A549 (cell line): ENCODE measurements at regions not wholly inside any gene's neighbourhood (a gene's known extent, or its start where the extent isn't known, plus 50 kb on each side); places are given as distances from the start of the nearest gene placed in this dataset.
A peak's percentile ranks its signal among the peaks of the same experiment; 100 is the strongest.

Experiments
- ATAC-seq, 2 experiments: fragments of 200-7000 bp in 1 of 2; fragments of >200 bp in 1 of 2; cut with Nextera tagmentation in 1 of 2; cut with Tn5 transposase in 1 of 2; 3 replicates each; pipeline versions ENCODE4 v1.8.0 to v1.9.1; 2018 to 2020; ENCODE audit warnings: mild to moderate bottlenecking in 1 of 2, moderate library complexity in 1 of 2
- CTCF ChIA-PET: fragments of 300-600 bp; sonication (Branson Sonifier 250); formaldehyde crosslinking; extraction: SDS; loops from one replicate; lab custom pipeline; 2021; ENCODE audit warnings: antibody characterized with exemption, inconsistent platforms; lab: Yijun Ruan, JAX
- POLR2A ChIA-PET: fragments of 350-600 bp; formaldehyde crosslinking; extraction: SDS; loops from one replicate; lab custom pipeline; 2021; ENCODE audit warnings: antibody characterized with exemption, inconsistent platforms; lab: Yijun Ruan, JAX
- DNase-seq, 2 experiments: peaks; one replicate each; pipeline versions ENCODE4 v3.0.0 to v3.0.0-alpha.2; 2011 to 2016; ENCODE audit warnings: low read depth in 1 of 2, low spot score in 1 of 2
- FAIRE-seq: peaks from 2 replicates; lab custom pipeline; 2011; peaks lifted over from hg19 to GRCh38; lab: Jason Lieb, UNC
- H3K27ac ChIP-seq, 2 experiments: fragments of >200 bp; sonication (Bioruptor Twin); formaldehyde crosslinking; 3 replicates each; pipeline ENCODE4 v1.5.1; 2016 to 2017
- H3K4me1 ChIP-seq: fragments of >200 bp; sonication (Bioruptor Twin); formaldehyde crosslinking; 3 replicates; pipeline ENCODE4 v1.6.1; 2016
- H3K4me2 ChIP-seq: fragments of >200 bp; sonication (Bioruptor Twin); formaldehyde crosslinking; 3 replicates; pipeline ENCODE4 v1.6.1; 2016
- H3K4me3 ChIP-seq: fragments of >200 bp; sonication (Bioruptor Twin); formaldehyde crosslinking; 3 replicates; pipeline ENCODE4 v1.5.1; 2016
- H3K9me3 ChIP-seq: fragments of >200 bp; sonication (Bioruptor Twin); formaldehyde crosslinking; 3 replicates; pipeline ENCODE4 v1.6.1; 2016
- BCL3 ChIP-seq: fragments of >200 bp; sonication (Bioruptor Twin); formaldehyde crosslinking; IDR thresholded peaks from 3 replicates; pipeline ENCODE4 v1.6.1; 2016
- CBX2 ChIP-seq: fragments of 200-600 bp; sonication (generic); IDR thresholded peaks from 2 replicates; pipeline ENCODE4 v1.6.1; 2016; ENCODE audit warnings: low read depth, mild to moderate bottlenecking, borderline replicate concordance
- CBX8 ChIP-seq: fragments of 200-600 bp; sonication (generic); IDR thresholded peaks from 2 replicates; pipeline ENCODE4 v1.6.1; 2016
- CEBPB ChIP-seq, 2 experiments: fragments of >200 bp in 1 of 2; sonication (Bioruptor Twin) in 1 of 2; formaldehyde crosslinking in 1 of 2; IDR thresholded peaks; 2 replicates each; pipeline ENCODE4 v1.6.1; 2012 to 2016
- CHD2 ChIP-seq: fragments of 150-350 bp; IDR thresholded peaks from 2 replicates; pipeline ENCODE4 v1.6.1; 2014; ENCODE audit warnings: low read length; ENCODE audit not compliant: partially characterized antibody
- EHF ChIP-seq: fragments of 250-450 bp; sonication (Bioruptor Pico); IDR thresholded peaks from 2 replicates; pipeline ENCODE4 v1.5.0; 2020; ENCODE audit warnings: mild to moderate bottlenecking
- FOSL2 ChIP-seq, 2 experiments: fragments of 450-650 bp in 1 of 2; fragments of >200 bp in 1 of 2; sonication (Bioruptor Twin) in 1 of 2; formaldehyde crosslinking; IDR thresholded peaks; 2 replicates each; pipeline versions ENCODE4 v1.5.0 to v1.6.1; 2016 to 2020; ENCODE audit warnings: mild to moderate bottlenecking in 1 of 2, moderate library complexity in 1 of 2
- GATA3 ChIP-seq: IDR thresholded peaks from 2 replicates; pipeline ENCODE4 v1.6.1; 2012; ENCODE audit warnings: borderline replicate concordance
- HOXA7 ChIP-seq: fragments of 250-450 bp; sonication (Bioruptor Pico); IDR thresholded peaks from 2 replicates; pipeline ENCODE4 v1.5.0; 2020; ENCODE audit warnings: mild to moderate bottlenecking, moderate library complexity
- JUN ChIP-seq, 2 experiments: fragments of >200 bp; sonication (Bioruptor Twin); formaldehyde crosslinking; IDR thresholded peaks; 2 replicates in 1 of 2; 3 replicates in 1 of 2; pipeline ENCODE4 v1.6.1; 2016 to 2017
- KDM1A ChIP-seq: fragments of 200-600 bp; sonication (generic); IDR thresholded peaks from 2 replicates; pipeline ENCODE4 v1.6.1; 2016; ENCODE audit warnings: low read depth, mild to moderate bottlenecking
- KDM5A ChIP-seq: fragments of 200-600 bp; sonication (generic); IDR thresholded peaks from 2 replicates; pipeline ENCODE4 v1.6.1; 2016; ENCODE audit warnings: antibody characterized with exemption, mild to moderate bottlenecking
- MAFK ChIP-seq: fragments of 450-650 bp; IDR thresholded peaks from 2 replicates; pipeline ENCODE4 v1.6.1; 2014; ENCODE audit not compliant: partially characterized antibody
- MAZ ChIP-seq: fragments of 150-350 bp; IDR thresholded peaks from 2 replicates; pipeline ENCODE4 v1.6.1; 2014; ENCODE audit warnings: antibody characterized with exemption, low read depth, low read length, borderline replicate concordance
- PHF8 ChIP-seq: fragments of 200-600 bp; sonication (generic); IDR thresholded peaks from 2 replicates; pipeline ENCODE4 v1.6.1; 2016; ENCODE audit warnings: low read depth, mild to moderate bottlenecking, antibody characterized with exemption, moderate library complexity, borderline replicate concordance
- POLR2A ChIP-seq: IDR thresholded peaks from 2 replicates; pipeline ENCODE4 v1.6.1; 2012; ENCODE audit warnings: mild to moderate bottlenecking, low read length
- POLR2AphosphoS2 ChIP-seq: conservative IDR thresholded peaks from 2 replicates; pipeline ENCODE4 v1.6.1; 2012; ENCODE audit warnings: low read length, improper control_type of control experiment, inconsistent platforms
- RCOR1 ChIP-seq: fragments of 150-350 bp; IDR thresholded peaks from 2 replicates; pipeline ENCODE4 v1.6.1; 2014; ENCODE audit warnings: antibody characterized with exemption, low read length, low read depth
- RFX5 ChIP-seq: fragments of 450-650 bp; IDR thresholded peaks from 2 replicates; pipeline ENCODE4 v1.7.1; 2014; ENCODE audit warnings: antibody characterized with exemption, mild to moderate bottlenecking, moderate library complexity
- SMC3 ChIP-seq: fragments of >200 bp; sonication (Bioruptor Twin); formaldehyde crosslinking; IDR thresholded peaks from 3 replicates; pipeline ENCODE4 v1.6.1; 2018; ENCODE audit warnings: inconsistent platforms
- SREBF2 ChIP-seq: fragments of 450-650 bp; IDR thresholded peaks from 2 replicates; pipeline ENCODE4 v1.6.1; 2014; ENCODE audit warnings: mild to moderate bottlenecking, moderate library complexity
- TP53 ChIP-seq: fragments of 250-450 bp; sonication (Bioruptor Pico); IDR thresholded peaks from 2 replicates; pipeline ENCODE4 v1.5.0; 2021; ENCODE audit warnings: mild to moderate bottlenecking, moderate library complexity
- ZSCAN20 ChIP-seq: fragments of 250-450 bp; sonication (Bioruptor Pico); IDR thresholded peaks from 2 replicates; pipeline ENCODE4 v1.8.0; 2022; ENCODE audit warnings: mild to moderate bottlenecking, moderate library complexity
- WGBS: methylation state at CpG from one replicate; pipeline ENCODE4 v1.1.6; 2017; ENCODE audit errors: missing lambda C conversion rate; 5-methylcytosine and 5-hydroxymethylcytosine counted together
- TF ChIP-seq, protein P1 (sequence below): fragments of 450-650 bp; IDR thresholded peaks from 2 replicates; pipeline ENCODE4 v1.6.1; 2014; ENCODE audit warnings: antibody characterized with exemption
- TF ChIP-seq, protein P2 (sequence below): fragments of >200 bp; sonication (Bioruptor Twin); formaldehyde crosslinking; IDR thresholded peaks from 2 replicates; pipeline ENCODE4 v1.6.1; 2016

DNA sequence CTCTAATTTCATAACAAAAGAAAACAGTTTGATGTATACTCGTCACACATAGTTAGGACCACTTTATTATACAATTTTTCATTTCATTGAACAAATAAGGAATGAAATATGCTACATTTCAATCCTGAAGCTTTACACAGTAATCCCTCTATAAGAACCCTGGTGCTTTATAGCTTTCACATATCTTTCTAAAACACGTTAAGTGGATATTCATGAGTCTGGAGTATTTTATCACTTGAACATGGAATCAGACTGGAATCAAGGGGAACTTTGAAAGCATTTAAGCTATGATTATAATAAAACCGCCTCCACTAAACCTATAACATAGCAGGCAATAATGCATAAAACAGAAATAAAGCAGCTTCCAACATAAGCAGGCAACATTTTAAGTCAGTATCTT, 476.6 kb downstream of the COL11A1 start:
- TF ChIP-seq SREBF2, result no peak
- no peak for TF ChIP-seq KDM1A
- TF ChIP-seq POLR2A, result no peak
- TF ChIP-seq CBX2, result no peak
- TF ChIP-seq CBX8, result no peak
- no peak for TF ChIP-seq BCL3
- no peak for TF ChIP-seq FOSL2 (IDR thresholded peaks at IDR 0.05)
- TF ChIP-seq FOSL2 (CRISPR knock-in tag; IDR thresholded peaks at IDR 0.05), result no peak
- no peak for TF ChIP-seq RCOR1
- TF ChIP-seq JUN (IDR thresholded peaks at IDR 0.05), result no peak
- TF ChIP-seq, protein P1, sequence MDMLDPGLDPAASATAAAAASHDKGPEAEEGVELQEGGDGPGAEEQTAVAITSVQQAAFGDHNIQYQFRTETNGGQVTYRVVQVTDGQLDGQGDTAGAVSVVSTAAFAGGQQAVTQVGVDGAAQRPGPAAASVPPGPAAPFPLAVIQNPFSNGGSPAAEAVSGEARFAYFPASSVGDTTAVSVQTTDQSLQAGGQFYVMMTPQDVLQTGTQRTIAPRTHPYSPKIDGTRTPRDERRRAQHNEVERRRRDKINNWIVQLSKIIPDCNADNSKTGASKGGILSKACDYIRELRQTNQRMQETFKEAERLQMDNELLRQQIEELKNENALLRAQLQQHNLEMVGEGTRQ, result no peak
- no peak for TF ChIP-seq EHF (CRISPR knock-in tag)
- TF ChIP-seq RFX5, result no peak
- TF ChIP-seq PHF8, result no peak
- TF ChIP-seq, protein P2, sequence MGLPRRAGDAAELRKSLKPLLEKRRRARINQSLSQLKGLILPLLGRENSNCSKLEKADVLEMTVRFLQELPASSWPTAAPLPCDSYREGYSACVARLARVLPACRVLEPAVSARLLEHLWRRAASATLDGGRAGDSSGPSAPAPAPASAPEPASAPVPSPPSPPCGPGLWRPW, result no peak
- TF ChIP-seq KDM5A, result no peak
- no peak for TF ChIP-seq CHD2
- TF ChIP-seq, all 56 proteins: peak for 0
- WGBS, result 41% methylated on average over 3 of the region's 3 CpGs
- POLR2A ChIA-PET, result no interaction called here
- CTCF ChIA-PET, result no interaction called here
- DNase-seq (no peak), FAIRE-seq (no peak), ATAC-seq (no peak)
- Histone ChIP-seq H3K4me3 (no peak overlapping the region), H3K27ac (no peak overlapping the region), H3K9me3 (no peaks in the 10 kb centered on the region), H3K4me2 (no peak overlapping the region), H3K4me1 (no peaks in the 10 kb centered on the region)

- H3K4me1 ChIP-seq, result no peaks in the 10 kb centered on the region
- CTCF ChIA-PET, result no interaction called here
- ATAC-seq, result no peak
Observed at GRCh38 chr1:102630041-102630440, 478.3 kb downstream of the COL11A1 start.

GRCh38 chr1:102628109-102628613, 480.2 kb downstream of the COL11A1 start:
- Histone ChIP-seq H3K4me3 (no peak overlapping the region), H3K9me3 (no peaks in the 10 kb centered on the region), H3K27ac (no peak overlapping the region), H3K4me2 (no peak overlapping the region), H3K4me1 (no peaks in the 10 kb centered on the region)
- ChIA-PET CTCF (no interaction called here), POLR2A (no interaction called here)
- ATAC-seq (no peak), DNase-seq (peak in 1 of 2 experiments; percentile 6), FAIRE-seq (no peak)
- TF ChIP-seq MAFK (peak; percentile 73), POLR2AphosphoS2 (no peak), HOXA7 (CRISPR knock-in tag) (no peak), PHF8 (no peak), MAZ (no peak)
- TF ChIP-seq, protein P2, result no peak
- WGBS, result 12% methylated on average over 5 of the region's 5 CpGs

More at GRCh38 chr1:102630041-102630440, 478.3 kb downstream of the COL11A1 start:
- POLR2A ChIA-PET, result no interaction called here
- DNase-seq (no peak), FAIRE-seq (no peak)
- WGBS, result 39% methylated on average over 1 of the region's 1 CpG
- H3K4me3 ChIP-seq, result no peak overlapping the region
- no peak for TF ChIP-seq GATA3
- TF ChIP-seq SMC3, result no peak
- TF ChIP-seq TP53 (CRISPR knock-in tag), result no peak
- TF ChIP-seq KDM5A, result no peak
- no peak for TF ChIP-seq CEBPB (IDR thresholded peaks at IDR 0.05)
- no peak for TF ChIP-seq CBX2
- TF ChIP-seq ZSCAN20 (CRISPR knock-in tag), result no peak
- no peak for TF ChIP-seq SREBF2
- TF ChIP-seq RCOR1, result no peak
- no peak overlapping the region for H3K4me2 ChIP-seq
- H3K9me3 ChIP-seq, result no peaks in the 10 kb centered on the region
- no peak overlapping the region for H3K27ac ChIP-seq
